ENCODE measurements at regions not wholly inside any gene's neighbourhood (a gene's known extent, or its start where the extent isn't known, plus 50 kb on each side); places are given as distances from the start of the nearest gene placed in this dataset.

DNA sequence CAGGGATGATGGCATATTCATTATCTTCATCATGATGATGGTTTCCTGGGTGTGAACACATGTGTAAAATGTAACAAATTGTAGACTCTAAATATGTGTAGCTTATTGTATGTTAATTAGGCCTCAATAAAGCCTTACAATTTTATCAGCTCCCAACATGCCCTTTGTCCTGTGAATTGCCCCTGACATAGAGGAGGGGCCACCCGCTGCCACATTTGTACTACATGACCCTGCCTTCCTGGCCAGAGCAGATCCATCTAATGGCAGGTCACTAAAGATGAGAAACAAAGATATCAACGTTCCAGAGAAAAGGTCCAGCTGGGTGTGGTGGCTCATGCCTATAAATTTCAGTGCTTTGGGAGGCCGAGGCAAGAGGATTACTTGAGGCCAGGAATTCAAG lies 117.2 kb downstream of the CAAP1 start:
- TF ChIP-seq, protein P1, sequence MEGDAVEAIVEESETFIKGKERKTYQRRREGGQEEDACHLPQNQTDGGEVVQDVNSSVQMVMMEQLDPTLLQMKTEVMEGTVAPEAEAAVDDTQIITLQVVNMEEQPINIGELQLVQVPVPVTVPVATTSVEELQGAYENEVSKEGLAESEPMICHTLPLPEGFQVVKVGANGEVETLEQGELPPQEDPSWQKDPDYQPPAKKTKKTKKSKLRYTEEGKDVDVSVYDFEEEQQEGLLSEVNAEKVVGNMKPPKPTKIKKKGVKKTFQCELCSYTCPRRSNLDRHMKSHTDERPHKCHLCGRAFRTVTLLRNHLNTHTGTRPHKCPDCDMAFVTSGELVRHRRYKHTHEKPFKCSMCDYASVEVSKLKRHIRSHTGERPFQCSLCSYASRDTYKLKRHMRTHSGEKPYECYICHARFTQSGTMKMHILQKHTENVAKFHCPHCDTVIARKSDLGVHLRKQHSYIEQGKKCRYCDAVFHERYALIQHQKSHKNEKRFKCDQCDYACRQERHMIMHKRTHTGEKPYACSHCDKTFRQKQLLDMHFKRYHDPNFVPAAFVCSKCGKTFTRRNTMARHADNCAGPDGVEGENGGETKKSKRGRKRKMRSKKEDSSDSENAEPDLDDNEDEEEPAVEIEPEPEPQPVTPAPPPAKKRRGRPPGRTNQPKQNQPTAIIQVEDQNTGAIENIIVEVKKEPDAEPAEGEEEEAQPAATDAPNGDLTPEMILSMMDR (IDR thresholded peaks at IDR 0.05): no peak
- TF ChIP-seq POLR2A (IDR thresholded peaks at IDR 0.05): no peak

Measured in lower leg skin (tissue), 3 donors.